Parathyroid adenoma (tissue), 2 donors: ENCODE measurements at regions not wholly inside any gene's neighbourhood (a gene's known extent, or its start where the extent isn't known, plus 50 kb on each side); places are given as distances from the start of the nearest gene placed in this dataset.

Experiments
- H2AFZ ChIP-seq: fragments of 300-600 bp; sonication (generic); one replicate; pipeline ENCODE4 v1.7.0; 2017; ENCODE audit warnings: antibody characterized with exemption, mild to moderate bottlenecking
- H3K27ac ChIP-seq: fragments of 300-600 bp; sonication (generic); one replicate; pipeline ENCODE4 v1.7.0; 2017
- H3K27me3 ChIP-seq: fragments of 300-600 bp; sonication (generic); one replicate; pipeline ENCODE4 v1.7.0; 2017; ENCODE audit warnings: low read length; ENCODE audit not compliant: control insufficient read depth, insufficient read depth
- H3K36me3 ChIP-seq: fragments of 300-600 bp; sonication (generic); one replicate; pipeline ENCODE4 v1.7.0; 2017; ENCODE audit warnings: low read length; ENCODE audit not compliant: control insufficient read depth, insufficient read depth
- H3K4me1 ChIP-seq: fragments of 300-600 bp; sonication (generic); one replicate; pipeline ENCODE4 v1.7.0; 2017; ENCODE audit warnings: control low read depth
- H3K4me2 ChIP-seq: fragments of 300-600 bp; sonication (generic); one replicate; pipeline ENCODE4 v1.7.0; 2017; ENCODE audit warnings: low read length
- H3K4me3 ChIP-seq: fragments of 300-600 bp; sonication (generic); one replicate; pipeline ENCODE4 v1.7.0; 2017; ENCODE audit warnings: low read depth, low read length
- H3K79me2 ChIP-seq: fragments of 300-600 bp; sonication (generic); one replicate; pipeline ENCODE4 v1.7.0; 2017; ENCODE audit warnings: control low read depth
- H3K9ac ChIP-seq: fragments of 300-600 bp; sonication (generic); one replicate; pipeline ENCODE4 v1.7.0; 2017; ENCODE audit warnings: mild to moderate bottlenecking
- H3K9me3 ChIP-seq: fragments of 300-600 bp; sonication (generic); one replicate; pipeline ENCODE4 v1.7.0; 2017; ENCODE audit warnings: low read length; ENCODE audit not compliant: control insufficient read depth
- TF ChIP-seq, protein P1 (sequence below): fragments of 300-600 bp; sonication (generic); IDR thresholded peaks from one replicate; pipeline ENCODE4 v1.7.0; 2017; ENCODE audit warnings: antibody characterized with exemption, mild to moderate bottlenecking
- donor health status: primary hyperparathyroidism.

GRCh38 chr1:238649200-238649599 lies 737.2 kb upstream of the CHRM3 start:
- H3K27ac ChIP-seq, result no peak overlapping the region
- H2AFZ ChIP-seq, result no peak overlapping the region
- H3K9ac ChIP-seq, result no peak overlapping the region
- no peak overlapping the region for H3K4me3 ChIP-seq
- no peaks in the 10 kb centered on the region for H3K27me3 ChIP-seq
- H3K79me2 ChIP-seq, result no peaks in the 10 kb centered on the region
- H3K36me3 ChIP-seq, result no peaks in the 10 kb centered on the region
- no peaks in the 10 kb centered on the region for H3K9me3 ChIP-seq
- no peaks in the 10 kb centered on the region for H3K4me1 ChIP-seq
- TF ChIP-seq, protein P1, sequence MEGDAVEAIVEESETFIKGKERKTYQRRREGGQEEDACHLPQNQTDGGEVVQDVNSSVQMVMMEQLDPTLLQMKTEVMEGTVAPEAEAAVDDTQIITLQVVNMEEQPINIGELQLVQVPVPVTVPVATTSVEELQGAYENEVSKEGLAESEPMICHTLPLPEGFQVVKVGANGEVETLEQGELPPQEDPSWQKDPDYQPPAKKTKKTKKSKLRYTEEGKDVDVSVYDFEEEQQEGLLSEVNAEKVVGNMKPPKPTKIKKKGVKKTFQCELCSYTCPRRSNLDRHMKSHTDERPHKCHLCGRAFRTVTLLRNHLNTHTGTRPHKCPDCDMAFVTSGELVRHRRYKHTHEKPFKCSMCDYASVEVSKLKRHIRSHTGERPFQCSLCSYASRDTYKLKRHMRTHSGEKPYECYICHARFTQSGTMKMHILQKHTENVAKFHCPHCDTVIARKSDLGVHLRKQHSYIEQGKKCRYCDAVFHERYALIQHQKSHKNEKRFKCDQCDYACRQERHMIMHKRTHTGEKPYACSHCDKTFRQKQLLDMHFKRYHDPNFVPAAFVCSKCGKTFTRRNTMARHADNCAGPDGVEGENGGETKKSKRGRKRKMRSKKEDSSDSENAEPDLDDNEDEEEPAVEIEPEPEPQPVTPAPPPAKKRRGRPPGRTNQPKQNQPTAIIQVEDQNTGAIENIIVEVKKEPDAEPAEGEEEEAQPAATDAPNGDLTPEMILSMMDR, result no peak
- H3K4me2 ChIP-seq, result no peak overlapping the region

- no peaks in the 10 kb centered on the region for H3K4me1 ChIP-seq
- no peak overlapping the region for H3K27ac ChIP-seq
- TF ChIP-seq, protein P1, result no peak
These were observed 737.6 kb upstream of the CHRM3 start for GRCh38 chr1:238648751-238649150.

DNA sequence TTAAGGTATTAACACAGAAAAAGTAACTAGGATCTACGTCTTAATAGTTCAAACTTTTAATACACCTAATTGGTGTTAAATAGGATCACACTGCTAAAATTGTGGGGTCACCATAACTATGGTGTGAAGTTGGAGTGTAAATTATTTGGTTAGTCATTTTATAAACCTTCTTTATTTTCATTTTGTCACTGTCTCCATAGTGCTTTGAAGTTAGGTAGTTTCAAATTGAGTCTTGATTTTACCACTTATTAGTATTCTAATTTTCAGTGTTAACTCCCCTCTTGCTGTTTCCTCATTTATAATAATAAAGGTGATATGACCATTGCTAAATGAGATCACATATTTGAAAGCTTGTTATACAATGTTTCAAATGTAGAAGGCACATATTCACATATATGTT lies 738.1 kb upstream of the CHRM3 start:
- TF ChIP-seq, protein P1, result no peak
- Histone ChIP-seq H3K27ac (no peak overlapping the region), H3K9me3 (no peaks in the 10 kb centered on the region), H3K27me3 (no peaks in the 10 kb centered on the region), H3K4me3 (no peak overlapping the region), H3K4me1 (no peaks in the 10 kb centered on the region), H3K4me2 (no peak overlapping the region), H2AFZ (no peak overlapping the region), H3K9ac (no peak overlapping the region), H3K36me3 (no peaks in the 10 kb centered on the region), H3K79me2 (no peaks in the 10 kb centered on the region)

More at GRCh38 chr1:238648751-238649150, 737.6 kb upstream of the CHRM3 start:
- Histone ChIP-seq H2AFZ (no peak overlapping the region), H3K4me3 (no peak overlapping the region), H3K79me2 (no peaks in the 10 kb centered on the region), H3K27me3 (no peaks in the 10 kb centered on the region), H3K9me3 (no peaks in the 10 kb centered on the region), H3K4me2 (no peak overlapping the region), H3K9ac (no peak overlapping the region), H3K36me3 (no peaks in the 10 kb centered on the region)

GRCh38 chr1:238647877-238648276 lies 738.5 kb upstream of the CHRM3 start:
- Histone ChIP-seq H3K4me2 (no peak overlapping the region), H3K27ac (no peak overlapping the region), H3K27me3 (no peaks in the 10 kb centered on the region), H3K79me2 (no peaks in the 10 kb centered on the region), H3K4me3 (no peak overlapping the region), H2AFZ (no peak overlapping the region), H3K36me3 (no peaks in the 10 kb centered on the region), H3K4me1 (no peaks in the 10 kb centered on the region), H3K9me3 (no peaks in the 10 kb centered on the region), H3K9ac (no peak overlapping the region)
- TF ChIP-seq, protein P1, result no peak

- TF ChIP-seq, protein P1, result no peak
- no peaks in the 10 kb centered on the region for H3K4me1 ChIP-seq
- no peak overlapping the region for H3K4me3 ChIP-seq
- H3K9me3 ChIP-seq, result no peaks in the 10 kb centered on the region
- no peak overlapping the region for H2AFZ ChIP-seq
- no peaks in the 10 kb centered on the region for H3K27me3 ChIP-seq
- no peak overlapping the region for H3K27ac ChIP-seq
- H3K79me2 ChIP-seq, result no peaks in the 10 kb centered on the region
- H3K9ac ChIP-seq, result no peak overlapping the region
- H3K4me2 ChIP-seq, result no peak overlapping the region
- no peaks in the 10 kb centered on the region for H3K36me3 ChIP-seq
These were observed 744.1 kb upstream of the CHRM3 start for GRCh38 chr1:238642231-238642630.
